HG02981 (cell line): ENCODE measurements at regions not wholly inside any gene's neighbourhood (a gene's known extent, or its start where the extent isn't known, plus 50 kb on each side); places are given as distances from the start of the nearest gene placed in this dataset.

Experiments used
- ATAC-seq: cut with Tn5 transposase; IDR thresholded peaks from one replicate; pipeline ENCODE4 v1.9.1; 2021; ENCODE audit warnings: mild to moderate bottlenecking, moderate library complexity; ENCODE audit not compliant: unreplicated experiment

DNA sequence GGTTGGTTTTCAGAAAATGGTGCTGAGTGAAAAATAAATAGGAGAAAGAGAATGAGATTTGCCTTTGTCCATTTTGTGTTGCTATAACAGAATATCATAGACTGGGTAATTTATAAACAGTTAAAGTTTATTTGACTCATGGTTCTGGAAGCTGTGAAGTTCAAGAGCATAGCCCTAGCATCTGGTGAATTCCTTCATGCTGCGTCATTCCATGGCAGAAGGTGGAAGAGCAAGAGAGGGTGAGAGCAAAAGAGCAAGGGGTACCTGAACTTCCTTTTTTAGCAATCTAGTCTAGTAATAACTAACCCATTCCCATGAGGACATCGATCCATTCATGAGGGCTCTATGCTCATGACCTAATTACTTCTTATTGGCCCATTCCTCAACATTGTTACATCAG is 209.1 kb upstream of the ZP4 start:
- no peak for ATAC-seq

DNA sequence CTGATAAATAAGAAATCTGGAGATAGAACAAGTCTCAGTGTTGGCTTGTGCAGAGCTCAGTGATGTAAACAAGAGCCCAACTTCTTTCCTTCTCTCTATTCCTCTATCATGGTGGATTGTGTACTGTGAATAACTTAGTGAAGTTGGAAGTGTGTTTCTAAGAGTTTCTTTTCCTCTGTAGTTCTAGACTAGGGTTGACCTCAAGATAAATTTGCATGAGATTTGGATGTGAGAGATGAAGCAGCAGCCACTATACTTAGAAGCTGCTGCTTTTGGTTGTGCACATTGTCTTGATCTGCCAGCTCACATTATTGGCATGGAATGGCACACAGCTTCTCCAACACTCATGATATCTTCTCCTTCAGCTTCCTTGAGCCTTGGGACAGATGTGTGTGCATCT is 198.9 kb upstream of the ZP4 start:
- ATAC-seq: peak; percentile 51

GRCh38 chr1:238088560-238089290 is 198.0 kb upstream of the ZP4 start:
- no peak for ATAC-seq

- ATAC-seq: no peak
Observed at GRCh38 chr1:238073991-238074390, 183.3 kb upstream of the ZP4 start.

- ATAC-seq: no peak
Observed at GRCh38 chr1:238071061-238071460, 180.3 kb upstream of the ZP4 start.

DNA sequence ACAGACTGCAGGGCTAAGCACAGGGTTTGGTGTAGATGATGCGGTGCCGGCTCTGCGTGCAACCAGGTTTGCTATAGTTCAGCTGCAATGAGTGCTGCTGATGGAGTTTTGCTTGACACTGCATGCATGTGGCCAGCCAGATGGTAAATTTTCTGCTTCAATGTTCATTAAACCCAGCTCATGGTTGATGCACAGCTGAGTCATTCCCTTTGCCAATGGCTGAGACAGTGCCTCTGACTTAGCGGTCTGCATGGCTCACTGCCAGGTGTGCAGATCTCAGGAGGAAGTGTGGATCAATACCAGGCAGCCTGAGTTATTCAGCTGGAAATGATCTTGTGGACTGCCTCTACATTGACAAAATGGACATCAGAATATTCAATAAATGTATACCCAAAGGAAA is 172.7 kb upstream of the ZP4 start:
- ATAC-seq: peak; percentile 53

DNA sequence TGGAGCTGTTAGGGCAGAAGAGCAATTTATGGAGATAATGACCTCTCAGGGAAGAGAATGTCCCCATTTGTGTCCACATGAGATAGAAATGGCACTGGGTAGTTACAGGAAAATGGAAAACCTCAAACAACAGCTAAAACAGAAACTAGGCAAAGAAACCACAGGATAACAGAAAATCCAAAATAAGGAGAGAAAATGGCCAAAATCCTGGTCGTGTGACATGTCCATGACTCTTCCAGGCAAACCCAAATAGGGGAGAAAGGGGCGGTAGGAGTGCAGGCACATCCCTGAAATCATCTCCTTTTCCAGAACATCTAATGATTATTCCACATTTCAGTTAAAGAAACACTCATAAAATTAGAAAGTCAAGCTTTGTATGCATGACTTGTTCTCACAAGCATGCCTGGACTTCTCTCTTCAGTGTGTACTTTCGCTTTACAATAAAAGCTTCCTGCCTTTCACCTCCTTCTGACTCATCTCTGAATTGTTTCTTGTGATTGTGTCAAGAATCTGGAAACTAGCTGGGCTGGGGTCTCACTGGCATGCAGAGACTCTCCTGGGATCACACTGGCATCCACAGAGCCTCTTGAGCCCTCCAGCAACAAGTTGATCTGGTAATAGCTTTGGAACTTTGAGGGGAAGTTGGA is 171.4 kb upstream of the ZP4 start:
- ATAC-seq: peak; percentile 48

DNA sequence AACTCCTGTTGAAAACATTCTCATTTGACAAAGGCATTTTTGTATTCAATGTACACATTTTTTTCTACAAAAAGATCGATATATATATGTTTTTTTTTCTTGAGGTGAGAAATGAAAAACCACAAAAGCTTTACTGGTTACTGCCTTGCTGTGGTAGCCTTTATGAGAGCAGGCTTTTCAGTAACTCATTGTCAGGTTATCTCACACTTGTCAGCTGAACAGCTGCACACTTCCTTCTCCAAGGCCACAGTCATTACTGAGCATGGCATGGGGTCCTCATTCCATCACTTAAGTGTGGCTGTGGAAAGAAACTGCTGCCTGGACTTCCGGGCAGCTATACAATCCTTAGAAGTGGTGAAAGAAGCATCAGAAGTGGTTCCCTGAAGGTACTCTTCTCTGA is 169.3 kb upstream of the ZP4 start:
- ATAC-seq: peak; percentile 69

GRCh38 chr1:238052496-238053266 is 162.0 kb upstream of the ZP4 start:
- no peak for ATAC-seq

GRCh38 chr1:238029126-238029525 is 138.4 kb upstream of the ZP4 start:
- no peak for ATAC-seq

GRCh38 chr1:238027366-238027765 is 136.6 kb upstream of the ZP4 start:
- no peak for ATAC-seq

DNA sequence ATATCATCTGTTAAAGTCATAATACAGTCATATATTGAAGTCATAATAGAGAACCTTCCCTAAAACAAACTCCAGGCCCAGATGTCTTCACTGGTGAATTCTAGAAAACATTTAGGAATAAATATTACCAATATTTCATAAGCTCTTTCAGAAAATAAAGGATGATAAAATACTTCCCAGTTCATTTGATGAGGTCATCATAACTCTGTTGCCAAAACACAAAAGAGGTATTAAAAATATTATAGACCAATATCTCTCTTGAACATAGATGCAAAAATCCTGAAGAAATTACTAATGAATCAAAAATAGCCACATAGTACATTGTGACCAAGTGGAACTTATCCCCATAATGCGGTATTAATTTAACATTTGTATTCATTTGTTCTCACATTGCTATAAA is 132.4 kb upstream of the ZP4 start:
- no peak for ATAC-seq

GRCh38 chr1:238018214-238018613 is 127.5 kb upstream of the ZP4 start:
- ATAC-seq: no peak

DNA sequence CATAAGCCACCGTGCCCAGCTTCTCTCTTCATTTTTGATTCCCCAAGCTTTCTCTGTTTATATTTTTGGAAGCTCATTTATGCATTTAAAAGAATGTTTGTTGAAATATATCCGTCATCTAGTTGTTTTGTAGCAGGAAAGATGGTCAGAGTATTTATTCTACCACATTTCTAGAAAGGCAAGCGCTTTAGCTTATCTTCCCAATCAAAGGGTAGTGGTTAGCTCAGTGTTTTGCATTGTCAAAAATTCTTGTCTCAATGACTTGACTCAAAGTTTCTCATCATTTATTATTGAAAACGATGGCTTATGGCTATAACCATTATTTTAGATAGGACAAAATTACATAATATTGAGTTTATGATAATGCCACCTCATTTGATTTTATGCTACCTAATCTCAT is 116.1 kb upstream of the ZP4 start:
- no peak for ATAC-seq

- ATAC-seq: no peak
Observed at GRCh38 chr1:238005116-238005515, 114.4 kb upstream of the ZP4 start.

DNA sequence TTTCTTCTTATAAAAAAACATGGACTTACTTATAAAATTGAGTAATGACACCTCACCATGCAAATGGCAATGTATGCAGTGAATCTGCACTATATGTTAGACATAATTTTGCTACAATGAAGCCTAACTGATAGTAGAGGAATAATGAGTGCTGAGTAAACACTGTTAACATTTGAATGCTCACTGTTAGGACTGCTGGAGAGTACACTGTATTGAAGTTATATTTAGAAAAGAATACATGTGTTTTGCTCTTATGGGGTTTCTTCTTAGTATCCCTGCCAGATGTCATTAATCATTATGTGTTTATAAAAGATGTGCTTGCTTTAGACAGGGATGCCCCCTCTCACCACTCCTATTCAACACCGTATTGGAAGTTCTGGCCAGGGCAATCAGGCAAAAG is 111.1 kb upstream of the ZP4 start:
- ATAC-seq: no peak

DNA sequence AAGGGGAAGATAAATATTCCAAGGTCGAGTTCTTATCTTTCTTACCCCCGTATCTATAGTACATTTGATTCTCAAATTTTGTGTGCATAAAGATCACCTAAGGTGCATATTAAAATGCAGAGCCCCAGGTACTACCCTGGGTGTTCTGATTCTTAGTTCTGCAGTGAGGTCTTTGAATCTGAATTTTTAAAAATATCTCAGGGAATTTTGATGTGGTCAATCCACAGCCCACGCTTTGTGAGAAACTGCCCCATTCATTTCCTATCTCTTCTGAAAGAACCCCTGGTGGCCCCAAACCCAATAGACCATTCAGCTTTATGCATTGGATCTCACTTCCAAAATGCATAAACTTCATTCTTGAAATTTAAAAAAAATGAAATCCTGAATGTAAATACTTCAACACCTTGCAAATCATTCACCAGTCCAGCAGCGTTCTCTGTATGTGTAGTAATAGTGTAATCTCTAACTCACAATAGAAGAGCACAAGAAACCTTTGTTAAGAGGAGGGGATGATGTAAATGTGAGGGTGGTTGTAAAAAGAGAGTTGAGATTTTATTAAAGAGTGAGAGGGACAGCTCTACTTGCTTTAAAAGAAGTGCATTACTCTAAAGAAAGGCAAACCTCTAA is 108.8 kb upstream of the ZP4 start:
- no peak for ATAC-seq

- ATAC-seq: no peak
Observed at GRCh38 chr1:237998581-237998980, 107.9 kb upstream of the ZP4 start.

GRCh38 chr1:237983496-237983895 is 92.8 kb upstream of the ZP4 start:
- ATAC-seq: no peak

DNA sequence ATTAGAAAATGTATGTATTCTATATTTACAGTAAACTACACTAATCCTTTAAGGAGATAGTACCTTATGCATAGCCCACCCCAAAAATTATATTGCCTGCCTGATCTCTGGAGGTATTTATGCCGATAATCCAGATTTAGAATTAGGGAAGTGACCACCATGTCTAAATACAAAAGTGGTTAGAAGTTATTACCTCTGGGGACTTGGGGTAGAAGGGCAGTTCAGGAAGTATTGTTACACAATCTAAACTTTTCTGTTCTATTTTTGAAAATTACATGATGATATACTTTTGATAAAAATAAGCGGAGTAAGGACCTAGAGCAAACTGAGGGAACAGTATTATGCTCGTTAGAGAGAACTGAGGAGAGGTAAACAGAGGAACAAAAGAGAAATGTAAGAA is 90.5 kb upstream of the ZP4 start:
- no peak for ATAC-seq

DNA sequence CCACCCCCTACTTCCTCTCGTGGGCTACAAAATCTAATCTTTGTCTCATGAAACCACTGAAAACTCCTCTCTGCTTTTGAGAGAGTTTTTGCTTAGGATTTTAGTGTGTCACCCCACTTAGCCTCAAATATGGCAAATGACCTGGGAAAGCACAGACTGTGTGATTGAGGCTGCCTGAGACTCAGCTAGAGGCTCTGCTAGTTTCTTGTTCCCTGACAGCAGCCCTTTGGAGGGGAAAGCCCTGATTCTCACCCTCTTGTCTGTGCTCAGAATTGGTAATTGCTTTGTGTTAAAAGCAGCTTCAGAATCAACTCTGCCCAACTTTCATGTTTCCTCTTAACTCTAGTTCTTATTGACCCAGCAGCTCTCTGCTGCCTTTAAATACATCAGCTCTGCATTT is 85.6 kb upstream of the ZP4 start:
- no peak for ATAC-seq

GRCh38 chr1:237975903-237976302 is 85.2 kb upstream of the ZP4 start:
- ATAC-seq: no peak
